Mucosa of gallbladder (tissue), 1 donor: ENCODE measurements at regions not wholly inside any gene's neighbourhood (a gene's known extent, or its start where the extent isn't known, plus 50 kb on each side); places are given as distances from the start of the nearest gene placed in this dataset.

Experiments used
- DNase-seq: peaks from one replicate; pipeline ENCODE4 v3.0.0-alpha.2; 2020; ENCODE audit warnings: low spot score
- donor health status: DM: no; HTN: no; CAD: no.

DNA sequence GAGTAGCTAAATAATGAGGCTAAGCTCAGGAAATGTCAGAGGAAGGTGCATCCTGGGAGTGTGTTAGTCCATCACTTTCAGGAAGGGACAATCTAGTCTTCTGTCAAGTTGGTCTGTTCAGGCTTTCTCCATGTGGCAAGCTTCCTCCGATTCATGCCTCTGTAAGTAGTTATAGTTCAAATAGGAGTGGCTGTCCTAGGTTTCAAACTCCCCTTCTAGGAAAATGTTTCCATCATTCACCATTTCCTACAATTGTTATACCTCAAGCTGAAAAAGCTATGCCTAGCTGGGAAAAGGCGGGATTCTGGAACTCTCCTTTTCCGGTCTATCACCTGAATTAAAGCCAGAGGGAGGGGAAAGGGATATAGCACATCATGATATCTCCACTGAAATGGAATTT, 287.7 kb upstream of the ZSWIM2 start:
- no peak for DNase-seq

DNA sequence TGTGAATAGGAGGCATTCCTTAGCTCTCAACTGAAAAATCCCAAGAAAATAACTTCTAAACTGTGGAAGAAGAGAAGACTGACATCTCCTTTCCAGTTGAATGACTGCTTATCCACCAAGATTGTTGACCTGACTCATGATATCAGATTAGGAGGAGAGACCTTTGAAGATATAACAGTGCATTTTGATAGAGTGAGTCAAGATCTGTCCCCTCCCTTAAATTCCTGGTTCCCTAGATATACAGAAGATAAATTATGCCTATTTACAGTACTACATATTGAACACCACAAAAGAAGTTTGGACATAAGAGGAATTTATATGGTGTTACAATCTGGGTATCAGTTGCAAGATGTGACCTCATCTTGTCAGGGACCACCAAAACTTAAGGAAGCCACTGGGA, 285.3 kb upstream of the ZSWIM2 start:
- DNase-seq: no peak

DNA sequence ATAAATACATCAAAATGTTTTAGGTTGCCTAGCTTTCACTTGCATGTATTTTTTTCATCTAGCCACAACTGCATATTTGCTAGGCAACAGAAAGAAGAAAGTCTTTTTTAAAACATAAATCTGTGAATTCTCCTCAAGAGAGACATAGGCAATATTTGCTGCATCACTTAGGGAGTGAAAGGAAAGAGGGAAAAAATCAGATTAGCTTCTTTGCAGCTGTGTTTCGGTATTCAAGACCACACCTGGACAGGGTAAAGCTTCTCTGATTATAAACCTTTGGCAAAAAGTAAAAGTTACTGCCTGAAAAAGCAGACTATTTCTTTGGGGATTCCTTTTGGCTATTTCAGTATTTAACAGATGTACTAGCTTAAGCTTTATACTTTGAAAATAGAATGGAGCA, 280.9 kb upstream of the ZSWIM2 start:
- DNase-seq: no peak

DNA sequence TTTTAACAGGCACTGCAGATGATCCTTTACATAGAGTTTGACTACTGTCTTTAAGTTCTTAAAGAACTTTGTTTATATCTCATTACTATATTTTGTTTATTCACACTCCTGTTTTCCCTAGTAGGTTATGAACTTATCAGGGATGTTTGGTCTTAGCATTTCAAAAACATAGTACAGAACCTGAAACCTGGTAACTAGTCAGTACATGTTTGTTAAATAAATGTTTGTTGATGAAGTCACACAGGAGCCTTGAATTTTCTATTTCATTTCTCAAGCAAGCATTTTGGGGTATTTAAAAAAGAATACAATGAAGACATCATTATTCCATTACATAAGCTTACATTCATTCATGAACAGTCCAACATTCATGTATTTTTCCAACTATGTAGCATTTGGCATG, 280.3 kb upstream of the ZSWIM2 start:
- no peak for DNase-seq

DNA sequence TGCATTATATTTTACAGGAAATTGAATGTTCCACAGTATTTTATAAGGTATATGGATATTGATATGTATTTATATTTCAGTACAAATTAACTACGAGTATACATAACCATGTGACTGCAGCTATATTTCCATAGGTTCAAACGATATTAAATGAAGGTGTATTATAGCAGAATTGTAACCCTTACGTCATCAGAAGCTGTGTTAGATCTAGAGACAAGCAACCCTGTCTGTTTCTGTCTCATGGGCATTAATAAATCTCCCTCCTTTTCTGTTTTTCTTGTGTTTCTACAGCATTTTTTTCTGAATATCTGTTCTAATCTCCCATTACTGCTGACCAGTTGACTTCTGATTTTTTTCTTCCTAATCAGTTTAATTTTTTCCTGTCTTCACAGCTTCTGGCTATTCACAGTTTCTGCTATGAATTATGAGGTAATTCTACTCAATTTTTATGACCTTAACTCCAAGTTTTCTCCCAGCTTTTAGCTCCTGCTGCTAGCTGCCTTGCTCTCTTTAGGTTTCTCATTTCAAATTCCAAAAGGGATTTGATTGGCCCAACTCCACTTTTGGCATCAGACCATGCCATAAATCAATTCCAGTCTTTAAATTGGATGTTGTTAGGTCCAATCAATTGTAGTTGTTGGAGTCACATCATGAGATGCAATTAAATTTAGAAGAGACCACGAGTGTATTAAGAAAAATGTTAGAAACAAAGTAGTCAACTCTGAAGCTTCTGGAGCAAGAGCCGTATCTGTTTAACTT, 277.5 kb upstream of the ZSWIM2 start:
- DNase-seq: no peak

DNA sequence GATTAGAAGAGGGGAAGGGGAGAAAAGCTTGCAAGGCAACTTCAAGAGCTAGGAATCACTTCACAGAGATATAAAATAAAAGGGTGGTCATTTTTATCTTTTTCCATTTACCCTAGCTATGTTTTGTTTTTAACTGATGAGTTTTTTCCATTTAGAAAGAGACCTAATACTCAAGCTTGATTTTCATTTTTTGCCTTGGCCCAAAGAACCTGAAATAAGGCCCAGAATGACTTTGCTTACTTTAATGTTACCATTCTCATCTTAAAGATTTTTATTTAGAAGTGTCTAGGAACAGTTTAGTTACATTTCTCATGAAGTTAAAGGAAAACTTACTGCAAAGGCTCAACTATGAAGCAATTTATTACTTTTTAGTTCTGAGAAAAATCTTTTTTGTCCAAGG, 276.3 kb upstream of the ZSWIM2 start:
- no peak for DNase-seq

DNA sequence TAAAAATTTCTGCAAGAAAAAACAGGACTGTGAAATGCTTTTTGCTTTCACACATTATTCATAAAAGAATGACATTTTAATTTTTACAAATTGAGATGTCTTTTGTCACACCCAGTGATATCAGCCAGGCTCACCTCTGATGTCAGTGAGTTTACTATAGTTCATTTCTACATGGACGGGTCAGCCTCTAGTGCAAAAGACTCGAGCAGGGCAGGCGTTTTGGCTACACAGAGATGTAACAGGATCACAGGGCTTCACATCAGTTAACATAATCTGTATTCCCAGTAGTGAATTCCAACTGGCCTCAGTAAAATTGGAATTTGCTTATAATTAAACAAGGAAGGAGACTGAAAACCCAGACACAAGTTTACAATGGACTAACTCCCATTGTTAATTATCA, 275.6 kb upstream of the ZSWIM2 start:
- DNase-seq: no peak

DNA sequence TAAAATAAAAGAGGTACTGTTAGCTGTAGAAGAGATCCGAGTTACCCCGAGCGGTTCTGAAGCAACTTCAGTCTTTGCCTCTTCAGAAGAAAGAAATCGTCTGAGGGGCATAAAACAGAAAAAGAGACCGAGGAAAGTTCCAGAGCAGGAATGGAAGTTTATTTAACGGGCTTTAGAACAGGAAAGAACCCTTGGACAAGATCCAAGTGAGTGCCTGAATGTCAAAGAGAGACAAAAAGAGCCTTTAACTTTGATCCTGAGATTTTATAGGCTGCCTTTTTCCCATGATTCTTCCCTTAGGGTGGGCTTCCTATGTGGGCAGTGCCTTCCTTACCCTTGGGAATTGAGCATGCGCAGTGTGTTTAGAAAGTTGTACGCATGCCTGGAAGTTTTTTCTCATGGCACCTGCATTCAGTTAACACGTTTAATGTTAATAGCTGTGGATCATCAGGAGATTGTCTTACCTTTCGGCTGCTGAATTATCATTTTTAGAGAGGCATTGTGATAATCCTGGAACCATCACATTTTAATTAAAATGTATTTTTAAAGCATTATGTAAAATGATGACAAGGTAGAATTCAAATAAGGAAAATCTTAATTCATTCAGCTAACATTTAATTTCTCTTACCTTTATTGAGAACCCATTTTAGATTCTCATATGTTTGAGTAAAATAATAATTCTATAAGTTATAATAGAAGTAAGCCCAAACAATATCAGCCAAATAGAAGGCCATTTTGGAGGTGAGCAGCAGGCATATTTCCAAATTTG, 269.5 kb upstream of the ZSWIM2 start:
- no peak for DNase-seq

DNA sequence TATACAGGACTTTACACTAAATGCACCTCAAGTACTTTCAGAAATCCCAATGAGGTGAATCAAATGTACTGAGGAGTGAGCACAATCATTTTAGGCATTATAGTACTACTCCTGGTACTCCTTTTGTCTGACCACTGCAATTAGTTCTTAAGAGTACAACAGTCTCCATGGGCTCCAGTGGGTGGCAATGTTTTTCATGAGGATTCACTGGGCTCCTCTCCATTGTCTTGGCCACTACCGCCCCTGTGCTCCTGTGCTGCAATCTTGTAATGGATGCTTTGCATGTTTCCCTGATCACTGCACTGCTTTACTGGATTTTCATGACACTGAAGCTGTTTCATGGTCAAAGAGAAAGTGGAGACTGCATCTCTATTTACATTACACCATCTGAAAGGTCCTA, 268.5 kb upstream of the ZSWIM2 start:
- no peak for DNase-seq

DNA sequence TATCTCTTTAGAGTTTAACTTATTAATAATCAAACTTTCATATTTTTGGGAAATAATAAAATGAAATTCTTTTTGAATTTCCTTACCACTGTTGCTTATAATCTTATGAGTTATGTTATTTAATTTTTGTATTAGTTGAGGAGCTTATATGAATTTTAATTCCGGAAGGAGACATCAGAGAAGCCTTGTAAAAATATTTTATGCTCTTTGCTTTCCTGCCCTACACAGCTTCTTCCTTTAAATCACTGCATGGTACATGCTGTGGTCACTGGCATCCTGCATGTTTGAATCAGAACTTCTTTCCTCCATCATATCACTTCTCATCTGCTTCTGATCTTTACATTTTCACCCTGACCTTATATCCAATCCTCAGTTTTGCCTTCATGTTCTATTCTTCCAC, 266.7 kb upstream of the ZSWIM2 start:
- no peak for DNase-seq

DNA sequence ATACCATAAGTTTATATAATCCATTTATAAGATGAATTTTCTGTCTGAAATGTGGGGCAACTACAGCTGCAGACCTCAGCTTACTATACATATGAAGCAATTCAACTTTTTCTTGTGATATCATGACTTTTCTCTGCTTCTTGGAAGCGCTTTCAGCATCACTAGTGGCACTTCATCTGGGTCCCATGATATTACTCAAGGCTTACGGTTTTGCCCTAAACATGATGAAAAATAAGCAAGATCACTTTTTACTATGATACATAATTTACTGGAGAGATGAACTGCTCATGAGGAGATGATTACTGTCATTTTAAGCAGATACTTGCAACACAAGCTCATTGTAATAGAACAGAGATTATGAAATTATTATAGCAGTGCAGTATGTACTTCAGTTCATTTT, 258.0 kb upstream of the ZSWIM2 start:
- no peak for DNase-seq

DNA sequence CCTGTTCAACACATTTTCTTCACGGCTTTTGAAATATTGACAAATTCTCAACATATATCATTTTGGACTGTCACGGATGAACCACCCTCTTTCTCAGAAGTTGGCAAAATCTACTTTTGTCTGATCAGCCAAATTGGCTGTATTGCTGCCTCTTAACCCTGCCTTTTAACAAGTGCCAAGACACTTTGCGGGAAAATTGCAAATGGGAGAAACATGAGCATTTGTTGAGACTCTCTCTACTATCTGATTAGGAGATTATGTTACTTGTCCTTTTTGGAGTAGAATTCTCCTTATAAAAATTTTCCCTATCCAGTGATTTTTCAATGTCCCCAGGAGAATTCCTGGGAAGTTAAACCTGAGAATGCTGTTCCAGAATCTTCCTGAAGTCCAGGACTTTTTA, 256.2 kb upstream of the ZSWIM2 start:
- DNase-seq: no peak

DNA sequence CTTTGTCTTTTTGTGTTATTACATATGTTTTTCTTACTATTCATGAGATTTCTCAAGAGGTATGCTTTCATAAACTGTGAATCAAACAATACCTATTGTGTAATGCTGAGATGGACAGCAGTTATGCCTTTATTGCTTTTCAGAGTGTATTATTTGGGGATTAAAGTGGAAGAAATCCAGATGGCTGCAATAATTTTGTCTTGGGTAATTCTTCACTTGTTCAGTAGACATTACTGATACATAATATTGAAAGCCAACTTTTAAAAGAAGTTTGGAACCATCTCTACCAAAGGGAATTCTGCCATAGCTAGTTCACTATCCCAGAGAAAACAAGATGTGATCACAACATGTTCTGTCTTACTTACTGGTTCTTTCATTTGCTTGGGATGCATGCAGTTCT, 253.4 kb upstream of the ZSWIM2 start:
- DNase-seq: no peak

DNA sequence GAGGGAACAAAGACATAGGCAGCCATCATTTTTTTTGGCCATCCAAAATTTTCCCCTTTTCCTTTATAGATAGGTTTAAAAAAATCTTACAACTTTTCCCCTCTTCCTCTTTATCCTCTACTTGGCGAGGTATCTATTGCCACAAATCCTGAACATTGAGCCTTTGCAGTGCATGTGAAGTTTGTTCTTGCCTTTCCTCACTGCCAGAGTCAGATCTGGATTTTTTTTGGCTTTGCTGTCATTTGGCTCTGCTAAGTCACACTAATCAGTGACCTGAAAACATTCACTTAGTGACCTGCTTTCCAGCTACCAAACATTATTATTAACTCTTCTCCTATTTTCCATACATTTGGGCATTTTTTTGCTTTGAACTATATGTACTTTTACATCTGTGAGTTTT, 249.2 kb upstream of the ZSWIM2 start:
- DNase-seq: no peak

DNA sequence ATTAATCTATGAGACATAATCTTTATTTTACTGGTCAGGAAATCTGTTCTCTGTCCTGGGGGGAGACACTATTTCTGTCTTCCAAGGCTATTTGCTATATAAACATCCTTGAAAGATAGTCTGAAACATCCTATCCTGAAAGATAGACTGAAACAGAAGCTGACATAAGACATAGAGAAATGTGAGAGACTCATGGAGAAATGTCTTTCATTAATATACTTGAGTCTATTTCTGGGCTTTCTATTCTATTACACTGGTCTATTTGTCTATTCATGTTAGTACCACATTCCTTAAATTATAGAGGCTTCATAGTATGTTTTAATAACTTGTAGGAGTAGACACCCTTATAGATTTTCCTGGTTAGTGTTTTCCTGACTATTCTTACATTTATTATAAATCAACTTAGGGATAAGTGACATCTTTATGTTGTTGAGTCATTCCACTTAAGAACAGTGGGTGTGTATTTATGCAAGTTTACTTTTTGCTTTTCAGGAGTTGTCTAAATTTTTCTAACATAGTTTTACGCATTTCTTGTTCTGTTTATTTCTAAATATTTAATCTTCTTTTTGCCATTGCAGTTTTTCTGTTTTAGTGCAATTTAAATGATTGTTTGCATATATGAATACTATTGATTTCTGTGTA, 244.9 kb upstream of the ZSWIM2 start:
- DNase-seq: no peak

DNA sequence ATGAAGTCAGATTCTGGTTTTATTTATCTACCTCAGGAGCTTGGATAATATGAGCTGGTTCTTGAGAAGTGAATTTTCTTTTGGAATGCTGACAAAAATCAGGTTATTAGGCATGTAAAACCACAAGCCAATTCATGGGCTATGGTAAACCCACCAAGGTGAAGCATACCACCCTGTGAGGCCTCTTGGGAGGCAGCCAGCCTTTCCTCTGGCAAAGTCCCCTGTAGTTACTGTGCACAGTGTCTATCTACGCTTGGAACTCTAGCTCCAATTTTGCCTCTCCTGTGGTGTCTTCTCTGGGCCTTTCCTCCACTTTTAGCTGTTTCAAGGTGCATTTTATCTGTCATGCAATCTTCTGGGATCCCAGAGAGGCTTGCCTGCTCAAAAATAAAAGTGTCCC, 242.7 kb upstream of the ZSWIM2 start:
- DNase-seq: no peak

DNA sequence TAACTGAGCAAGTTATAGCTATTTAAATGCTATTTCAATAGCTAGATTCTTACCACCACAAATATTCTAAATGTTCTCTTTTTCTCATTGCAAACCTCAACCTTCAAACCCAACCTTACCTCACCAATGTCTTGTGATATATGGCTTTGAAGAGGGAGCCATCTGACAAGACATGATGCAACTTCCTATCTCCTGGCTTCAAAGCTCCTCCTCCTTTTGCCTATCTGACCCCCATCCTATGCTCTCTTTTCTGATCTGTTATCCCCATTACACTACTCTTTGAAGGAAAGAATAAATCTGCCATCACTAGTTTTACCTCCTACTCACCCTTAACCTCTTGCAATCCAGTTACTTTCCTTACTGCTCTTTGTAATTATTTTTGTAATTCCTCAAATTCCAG, 235.6 kb upstream of the ZSWIM2 start:
- no peak for DNase-seq

DNA sequence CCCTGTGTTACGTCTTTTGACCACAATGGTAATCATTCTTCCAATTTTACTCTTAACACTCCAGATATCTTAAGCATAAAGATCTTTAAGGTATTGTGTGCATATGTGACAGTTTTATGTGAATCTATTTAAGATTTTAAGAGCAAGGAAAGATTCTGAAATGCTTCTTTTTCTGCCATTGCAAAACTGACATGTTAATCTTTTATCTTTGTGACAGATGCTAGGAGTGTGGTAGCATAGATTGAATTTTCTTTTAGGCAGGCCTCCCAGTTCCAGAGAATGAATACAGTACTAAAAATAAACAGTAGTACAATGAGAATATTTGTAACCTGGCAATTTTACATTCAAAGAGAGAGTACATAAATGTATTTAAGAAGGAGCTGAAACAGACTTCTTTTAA, 232.5 kb upstream of the ZSWIM2 start:
- DNase-seq: no peak

DNA sequence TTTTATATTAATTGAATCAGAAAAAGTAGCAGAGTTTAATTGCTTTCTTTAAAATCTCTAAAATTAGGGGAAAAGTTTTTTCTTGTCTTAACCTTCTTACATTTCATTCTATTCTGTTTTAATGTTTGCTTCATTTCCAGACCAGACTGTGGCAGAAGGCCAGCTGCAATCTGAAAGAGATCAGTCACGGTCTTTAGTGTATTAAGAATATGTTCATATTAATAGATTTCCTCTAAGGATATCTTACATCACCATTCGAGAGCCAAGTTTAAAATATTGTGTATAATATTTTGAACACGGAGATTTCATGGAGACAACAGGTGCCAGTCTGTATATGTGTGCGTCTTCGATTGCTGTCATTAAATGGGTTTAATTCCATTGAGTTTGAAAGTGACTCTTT, 230.9 kb upstream of the ZSWIM2 start:
- DNase-seq: no peak

DNA sequence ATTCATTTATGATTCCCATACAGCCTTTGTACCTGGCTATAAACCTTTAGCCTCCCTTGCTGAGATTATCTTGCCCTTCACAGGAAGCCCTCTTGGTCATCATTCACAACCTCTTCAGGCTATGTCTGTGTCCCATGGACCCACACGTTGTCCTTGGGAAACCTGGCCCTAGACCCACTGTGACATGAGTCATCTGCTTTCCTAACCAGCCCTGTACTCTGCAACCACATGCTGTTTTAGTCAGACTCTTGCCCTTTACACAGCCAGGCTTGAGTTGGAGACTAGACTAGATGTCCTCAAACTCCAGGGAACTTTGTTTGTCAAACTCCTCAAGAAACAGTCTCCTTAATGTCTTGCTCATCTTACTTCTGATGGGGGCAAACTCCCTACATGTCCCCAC, 229.3 kb upstream of the ZSWIM2 start:
- DNase-seq: no peak

DNA sequence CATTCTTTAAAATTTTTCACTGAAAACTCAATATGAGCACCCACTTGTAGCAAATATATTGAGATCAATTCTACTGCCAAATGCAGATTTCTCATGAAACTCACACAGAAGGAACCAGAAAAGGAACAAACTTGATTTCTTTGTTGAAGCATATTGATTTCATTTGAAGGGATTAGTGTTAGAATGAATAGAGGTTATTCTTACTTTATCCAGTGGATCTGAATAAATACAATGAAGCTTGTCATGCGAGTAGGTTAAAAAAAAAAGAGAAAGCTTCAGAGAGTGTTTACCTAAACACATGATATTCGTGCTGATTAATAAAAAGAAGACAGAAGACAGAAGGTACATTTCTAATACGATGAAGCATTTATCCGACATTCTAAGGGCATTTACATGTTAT, 226.7 kb upstream of the ZSWIM2 start:
- DNase-seq: no peak

DNA sequence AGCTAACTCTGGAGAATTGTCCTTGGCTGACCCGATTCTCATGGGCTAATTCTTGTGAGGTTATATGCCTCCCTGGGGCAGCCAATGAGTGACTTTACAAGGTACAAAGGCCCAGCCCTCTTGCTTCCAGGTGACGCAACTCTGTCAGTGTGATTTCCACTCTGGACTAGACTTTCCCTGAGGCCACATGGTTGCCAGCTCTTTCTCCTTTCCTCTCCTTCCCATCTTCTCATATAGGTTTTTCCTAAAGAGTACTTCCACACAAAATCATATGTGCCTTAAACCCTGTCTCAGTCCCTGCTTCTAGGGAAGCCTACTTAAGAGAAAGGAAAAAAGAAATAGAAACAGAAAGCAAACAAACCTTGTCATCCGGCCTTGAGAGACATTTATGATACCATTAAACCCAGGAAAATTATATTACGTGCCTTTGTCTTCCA, 226.2 kb upstream of the ZSWIM2 start:
- peak; percentile 11 for DNase-seq

DNA sequence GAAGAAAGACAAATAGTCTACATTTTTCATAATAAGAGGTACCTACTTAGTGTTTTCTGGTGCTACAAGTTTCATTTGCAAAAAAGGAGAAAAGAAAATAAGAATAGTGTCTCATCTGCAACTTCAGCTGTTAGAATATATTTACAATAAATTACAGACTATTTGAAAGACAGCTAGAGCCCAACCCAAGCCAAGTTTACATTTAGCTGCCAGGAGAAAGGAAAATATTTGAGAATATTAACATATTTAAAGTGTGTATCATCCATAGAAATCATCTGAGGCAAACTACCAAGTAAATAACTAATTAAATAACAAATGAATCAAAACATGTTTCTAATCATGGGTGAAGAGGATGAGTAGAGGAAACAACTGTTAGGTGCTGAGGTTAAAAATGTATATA, 209.2 kb upstream of the ZSWIM2 start:
- DNase-seq: no peak
